NCI-H460 (cell line): ENCODE measurements at regions not wholly inside any gene's neighbourhood (a gene's known extent, or its start where the extent isn't known, plus 50 kb on each side); places are given as distances from the start of the nearest gene placed in this dataset.
"Not testable (repeated sequence)": the region's sequence is repeated elsewhere in the genome, so short reads cannot be mapped to it uniquely, and the experiment has no call there.

Source experiments
- DNase-seq: peaks from one replicate; pipeline ENCODE4 v3.0.0-alpha.2; 2016; ENCODE audit warnings: low read depth; ENCODE audit errors: extremely low read depth

DNA sequence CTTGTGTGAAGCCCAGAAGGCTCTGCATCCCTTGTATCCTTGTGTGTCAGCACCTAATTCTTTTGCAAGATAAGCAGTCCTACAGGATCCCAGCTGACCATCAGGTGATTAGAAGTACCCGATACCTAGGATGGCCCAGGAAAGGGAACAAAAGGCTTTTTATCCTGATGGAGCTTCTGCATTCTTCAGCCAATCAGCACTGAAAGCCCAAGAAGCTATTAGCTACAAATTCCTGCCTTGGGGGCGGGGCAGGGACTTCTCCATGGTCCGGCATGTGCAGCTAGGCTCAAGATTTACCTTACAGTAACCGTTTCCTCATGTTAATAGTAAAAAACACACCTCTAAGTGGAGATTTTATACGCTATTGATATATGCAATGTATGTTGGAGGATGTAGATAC, 264.6 kb upstream of the THUMPD2 start:
- DNase-seq = no peak

- DNase-seq = no peak
These were observed 264.1 kb upstream of the THUMPD2 start for GRCh38 chr2:40043191-40043590.

DNA sequence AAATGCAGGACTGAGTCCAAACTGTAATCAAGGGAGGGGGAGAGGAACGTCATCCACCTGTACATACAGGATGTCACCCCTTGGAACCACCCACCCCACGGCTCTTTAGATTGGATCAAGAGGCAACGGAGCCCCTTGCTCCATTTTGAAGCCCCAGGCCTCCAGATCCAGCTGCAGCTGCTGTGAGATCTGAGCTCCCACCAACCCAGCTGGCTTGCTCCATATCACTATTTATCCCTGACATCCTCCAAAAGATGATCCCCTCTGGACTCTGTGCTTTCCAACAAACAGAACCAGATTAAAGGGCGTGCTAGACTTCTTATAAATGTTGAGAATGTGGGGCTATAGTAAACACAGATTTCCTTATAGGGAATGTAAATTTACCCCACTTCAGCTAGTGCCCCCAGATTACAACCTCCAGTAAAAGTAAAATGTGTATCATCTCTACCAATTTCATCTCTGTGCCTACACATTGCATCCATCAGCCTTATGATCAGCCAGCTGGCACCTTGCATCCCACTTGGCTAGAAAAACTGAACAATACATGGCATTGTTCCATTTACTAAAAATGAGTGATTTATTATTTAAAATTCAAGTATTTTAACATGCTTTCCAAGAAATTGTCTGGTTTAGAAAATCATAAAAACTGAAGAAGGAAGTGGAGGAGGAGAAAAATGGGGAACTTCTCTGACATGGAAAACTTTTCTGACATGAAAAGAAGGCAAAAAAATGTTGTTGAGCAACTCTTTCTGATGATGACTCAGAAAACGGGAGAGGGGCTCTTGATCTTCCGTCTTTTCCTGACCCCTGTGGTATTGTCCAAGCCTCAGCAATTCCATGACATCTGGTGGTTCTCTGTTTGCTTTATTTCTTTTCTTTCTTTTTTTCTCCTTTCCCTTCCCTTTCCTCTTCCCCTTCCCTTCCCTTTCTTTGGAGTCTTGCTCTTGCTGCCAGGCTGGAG, 262.6 kb upstream of the THUMPD2 start:
- no peak for DNase-seq

DNA sequence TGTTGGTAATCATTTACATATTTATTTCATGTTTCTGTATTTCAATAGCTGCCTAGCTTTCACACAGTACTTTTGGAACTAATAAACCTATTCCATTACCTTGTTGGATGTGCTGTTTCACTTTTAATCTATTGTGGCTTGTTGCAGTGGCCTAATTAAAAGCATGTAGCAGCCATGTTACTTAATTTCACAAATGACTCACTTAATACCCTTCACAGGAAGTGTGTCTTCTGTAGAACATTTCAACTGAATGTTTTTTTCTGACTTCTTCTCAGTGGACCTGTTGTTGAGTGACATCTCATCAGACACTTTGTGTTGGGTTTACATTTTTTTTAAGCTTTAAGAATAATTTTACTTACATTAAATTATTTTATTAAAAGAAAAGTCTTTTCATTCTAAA, 260.5 kb upstream of the THUMPD2 start:
- no peak for DNase-seq

DNA sequence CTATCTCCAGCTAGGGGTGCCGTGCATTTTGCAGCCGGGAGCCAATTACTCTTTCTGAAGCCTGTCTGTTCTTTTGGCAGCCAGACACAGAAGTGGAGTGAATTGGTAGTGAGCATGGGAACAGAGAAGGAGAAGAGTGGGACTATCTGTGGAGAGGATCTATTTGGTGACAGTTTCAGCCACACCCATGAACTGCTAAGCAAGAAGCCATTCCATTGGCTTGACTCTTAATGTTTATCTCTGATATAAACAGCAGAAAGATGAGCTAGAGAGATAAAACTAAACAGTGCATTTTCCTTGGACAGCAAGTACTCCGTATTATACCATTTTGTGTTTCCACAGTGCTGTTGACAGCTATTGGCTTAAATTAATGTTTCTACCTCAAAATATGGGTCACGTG, 259.6 kb upstream of the THUMPD2 start:
- DNase-seq = no peak

GRCh38 chr2:40037303-40037702, 258.2 kb upstream of the THUMPD2 start:
- DNase-seq = no peak

- no peak for DNase-seq
These were observed 257.2 kb upstream of the THUMPD2 start for GRCh38 chr2:40036241-40036640.

GRCh38 chr2:40034801-40035200, 255.7 kb upstream of the THUMPD2 start:
- DNase-seq = no peak

DNA sequence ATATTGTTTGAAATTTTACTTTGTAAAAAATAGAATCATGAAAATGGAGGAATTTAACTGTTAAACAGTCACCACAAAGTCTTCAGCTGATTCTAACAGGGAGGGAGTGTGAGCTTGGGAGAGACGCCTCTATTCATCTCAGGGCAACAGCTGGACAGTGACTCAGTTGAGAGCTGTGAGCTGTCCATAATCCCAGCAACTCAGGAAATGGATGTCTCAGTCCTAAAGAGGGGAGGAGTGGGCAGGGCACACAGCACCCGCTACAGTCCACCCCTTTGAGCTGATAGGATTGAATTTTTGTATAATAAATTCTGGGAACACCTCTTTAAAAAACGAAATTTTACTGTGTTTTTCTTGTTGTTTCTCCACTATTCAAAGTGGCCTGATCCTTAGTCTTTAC, 255.1 kb upstream of the THUMPD2 start:
- no peak for DNase-seq

- DNase-seq = no peak
These were observed 254.7 kb upstream of the THUMPD2 start for GRCh38 chr2:40033781-40034180.

- no peak for DNase-seq
These were observed 253.7 kb upstream of the THUMPD2 start for GRCh38 chr2:40032650-40033319.

DNA sequence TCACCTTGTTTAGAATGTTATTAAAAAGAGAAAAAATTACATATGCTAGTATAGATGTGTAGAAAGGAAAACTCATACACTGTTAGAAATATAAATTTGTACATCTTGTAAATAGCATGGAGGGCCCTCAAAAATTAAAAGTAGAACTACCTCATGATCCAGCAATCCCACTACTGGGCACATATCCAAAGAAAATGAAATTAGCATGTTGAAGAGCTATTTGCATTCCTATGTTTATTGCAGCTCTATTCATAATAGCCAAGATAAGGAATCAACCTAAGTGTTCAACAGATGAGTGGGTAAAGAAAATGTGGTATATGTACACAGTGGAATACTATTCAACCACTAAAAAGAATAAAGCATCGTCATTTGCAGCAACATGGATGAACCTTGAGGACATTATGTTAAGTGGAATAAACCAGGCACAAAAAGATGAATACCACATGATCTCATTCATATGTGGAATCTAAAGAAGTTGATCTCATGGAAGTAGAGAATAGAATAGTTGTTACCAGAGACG, 251.5 kb upstream of the THUMPD2 start:
- no peak for DNase-seq

DNA sequence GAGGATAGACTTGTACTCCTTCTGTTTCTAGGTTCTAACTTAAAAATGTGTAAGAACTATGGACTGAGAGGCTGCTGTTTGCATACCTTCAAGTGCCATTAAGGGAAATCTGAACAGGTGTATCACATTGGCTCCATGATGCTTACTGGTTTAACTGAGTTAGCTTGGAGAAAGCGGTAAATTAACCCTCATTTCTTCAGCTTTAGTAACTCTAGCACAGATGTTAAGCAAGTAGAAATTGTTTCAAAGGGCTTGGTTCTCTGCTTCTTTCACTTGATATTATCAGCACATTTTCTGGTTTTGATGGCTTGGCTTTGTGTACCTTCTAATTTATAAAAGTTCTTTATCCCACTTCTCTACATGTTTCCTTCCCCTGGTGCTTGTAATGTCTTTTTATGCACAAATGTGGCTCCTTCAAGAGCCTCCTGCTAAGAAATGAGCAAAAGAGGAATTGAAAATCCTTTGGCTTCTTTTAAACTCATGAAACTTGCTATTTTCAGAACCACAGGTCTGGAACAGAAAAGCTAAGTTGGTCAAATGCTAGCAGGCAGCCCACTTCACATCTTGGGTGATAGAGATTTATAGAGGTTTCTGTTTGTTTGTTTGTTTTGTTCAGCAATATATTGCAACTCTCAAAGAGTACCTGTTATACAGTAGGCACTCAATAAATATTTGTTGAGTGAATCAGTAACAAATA, 249.9 kb upstream of the THUMPD2 start:
- DNase-seq = no peak

- no peak for DNase-seq
These were observed 248.9 kb upstream of the THUMPD2 start for GRCh38 chr2:40027968-40028367.

DNA sequence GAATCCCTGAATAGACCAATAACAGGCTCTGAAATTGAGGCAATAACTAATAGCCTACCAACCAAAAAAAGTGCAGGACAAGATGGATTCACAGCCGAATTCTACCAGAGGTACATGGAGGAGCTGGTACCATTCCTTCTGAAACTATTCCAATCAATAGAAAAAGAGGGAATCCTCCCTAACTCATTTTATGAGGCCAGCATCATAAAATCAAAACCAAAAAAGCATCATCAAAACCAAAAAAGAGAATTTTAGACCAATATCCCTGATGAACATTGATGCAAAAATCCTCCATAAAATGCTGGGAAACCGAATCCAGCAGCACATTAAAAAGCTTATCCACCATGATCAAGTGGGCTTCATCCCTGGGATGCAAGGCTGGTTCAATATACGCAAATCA, 246.2 kb upstream of the THUMPD2 start:
- DNase-seq = not testable (repeated sequence)

DNA sequence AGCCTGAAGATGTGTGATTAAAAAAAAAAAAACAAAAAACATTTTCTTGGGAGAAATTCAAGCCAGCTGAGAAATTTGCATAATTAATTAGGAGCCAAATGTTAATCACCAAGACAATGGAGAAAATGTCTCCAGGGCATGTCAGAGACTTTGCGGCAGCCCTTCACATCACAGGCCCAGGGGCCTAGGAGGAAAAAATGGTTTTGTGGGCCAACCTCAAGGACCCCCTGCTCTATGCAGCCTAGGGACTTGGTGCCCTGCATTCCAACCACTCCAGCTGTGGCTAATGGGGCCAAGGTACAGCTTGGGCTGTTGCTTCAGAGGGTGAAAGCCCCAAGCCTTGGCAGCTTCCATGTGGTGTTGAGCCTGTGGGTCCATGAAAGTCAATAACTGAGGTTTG, 241.9 kb upstream of the THUMPD2 start:
- no peak for DNase-seq

GRCh38 chr2:40016151-40016885, 237.3 kb upstream of the THUMPD2 start:
- no peak for DNase-seq

- DNase-seq = not testable (repeated sequence)
These were observed 234.9 kb upstream of the THUMPD2 start for GRCh38 chr2:40013962-40014361.

DNA sequence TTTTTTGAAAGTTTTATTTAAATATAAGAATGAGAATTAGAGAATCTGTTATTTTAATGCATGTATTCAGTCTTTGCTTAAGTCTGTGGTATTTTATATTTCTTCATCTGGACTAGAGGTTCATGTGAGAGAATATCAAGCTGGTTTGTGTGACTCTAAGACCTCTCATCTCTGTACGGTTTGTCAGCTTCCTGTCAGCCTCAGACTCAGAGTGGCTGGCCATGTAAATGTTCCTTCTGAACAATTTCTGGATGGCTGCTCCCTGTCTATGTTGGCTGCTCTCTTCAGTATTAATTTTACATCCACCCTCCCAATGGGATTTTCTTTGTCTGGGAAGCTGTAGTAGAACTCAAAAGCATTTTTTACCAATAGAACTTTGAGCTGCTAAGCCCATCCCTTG, 225.3 kb upstream of the THUMPD2 start:
- no peak for DNase-seq

DNA sequence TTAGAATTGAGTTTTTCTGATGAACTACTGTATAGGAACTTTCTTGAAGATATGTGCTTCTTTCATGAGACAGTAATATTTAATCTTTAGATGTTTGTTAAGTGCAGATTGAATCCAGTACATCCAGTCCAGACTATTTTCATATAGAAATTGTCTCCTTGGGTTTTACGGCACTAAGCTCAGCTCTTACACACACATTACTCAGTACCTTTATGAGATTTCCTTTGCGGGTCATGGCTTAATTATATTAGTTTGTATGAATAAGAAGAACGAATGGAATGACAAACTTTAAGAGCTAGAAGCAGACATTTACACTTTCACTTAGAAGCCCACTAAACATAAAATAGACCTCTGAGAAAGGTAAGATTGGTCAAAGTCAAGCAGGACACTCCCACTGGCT, 223.3 kb upstream of the THUMPD2 start:
- DNase-seq = no peak

GRCh38 chr2:39999864-40000263, 220.8 kb upstream of the THUMPD2 start:
- no peak for DNase-seq
